Adrenal gland (tissue), 9 donors: ENCODE measurements at regions not wholly inside any gene's neighbourhood (a gene's known extent, or its start where the extent isn't known, plus 50 kb on each side); places are given as distances from the start of the nearest gene placed in this dataset.

ENCODE experiments used
- DNase-seq, 7 donors: peaks; one replicate each; pipeline ENCODE4 v3.0.0-alpha.2; 2019 to 2020
- H3K27ac ChIP-seq, 5 donors: fragments of 200-600 bp; sonication (generic) in 4 of 5; 1 replicate in 3 of 5; 2 replicates in 2 of 5; pipeline versions ENCODE4 v1.5.1 to v1.8.0; 2016 to 2020; ENCODE audit warnings: mild to moderate bottlenecking in 1 of 5
- H3K27me3 ChIP-seq: fragments of 200-600 bp; 2 replicates; pipeline ENCODE4 v1.8.0; 2021
- H3K36me3 ChIP-seq, 2 donors: fragments of 200-600 bp; replicated peaks in 1 of 2; 1 replicate in 1 of 2; 2 replicates in 1 of 2; pipeline versions ENCODE4 v1.5.1 to v1.8.0; 2018 to 2022
- H3K4me1 ChIP-seq, 2 donors: fragments of 200-600 bp; replicated peaks in 1 of 2; 1 replicate in 1 of 2; 2 replicates in 1 of 2; pipeline versions ENCODE4 v1.5.1 to v1.8.0; 2018 to 2021
- H3K4me3 ChIP-seq, 4 donors: fragments of 200-600 bp; sonication (generic) in 3 of 4; one replicate each; pipeline ENCODE4 v1.5.1; 2016 to 2018
- H3K9me3 ChIP-seq, 3 donors: fragments of 200-600 bp; sonication (generic) in 1 of 3; replicated peaks in 1 of 3; 1 replicate in 2 of 3; 2 replicates in 1 of 3; pipeline versions ENCODE4 v1.5.1 to v1.8.0; 2016 to 2021
- POLR2A ChIP-seq, 2 donors: fragments of 450-650 bp; IDR thresholded peaks; one replicate each; pipeline ENCODE4 v1.6.1; 2017; ENCODE audit warnings: antibody characterized with exemption in 2 of 2, mild to moderate bottlenecking in 2 of 2, moderate library complexity in 1 of 2
- WGBS, 4 donors: extraction: QIAGEN DNeasy Blood & Tissue Kit in 2 of 4; methylation state at CpG; one replicate each; pipeline versions ENCODE4 v1.1.5 to v1.1.7; 2013 to 2017; 5-methylcytosine and 5-hydroxymethylcytosine counted together
- intact Hi-C, 2 donors: fragments of 100-400 bp; cut with DNase I; formaldehyde crosslinking; loops; one replicate each; pipeline versions ENCODE4 v1.14.1 to v1.15.0; 2022 to 2023
- TF ChIP-seq, protein P1 (sequence below), 6 experiments: fragments of 450-650 bp in 4 of 6; fragments of 200-600 bp in 2 of 6; sonication (generic) in 1 of 6; IDR thresholded peaks; 1 replicate in 5 of 6; 2 replicates in 1 of 6; pipeline versions ENCODE4 v1.5.1 to v1.8.0; 2016 to 2021; ENCODE audit warnings: antibody characterized with exemption in 6 of 6, mild to moderate bottlenecking in 2 of 6, moderate library complexity in 1 of 6
- donor health status: healthy with polysubstance abuse.
- donor health status: Bipolar disorder and iron deficiency.
- donor health status: DM: yes; HTN: yes; CAD: no.
- donor health status: DM: no; HTN: no; CAD: no.
- donor health status: DM: no; HTN: no; CAD: no.

DNA sequence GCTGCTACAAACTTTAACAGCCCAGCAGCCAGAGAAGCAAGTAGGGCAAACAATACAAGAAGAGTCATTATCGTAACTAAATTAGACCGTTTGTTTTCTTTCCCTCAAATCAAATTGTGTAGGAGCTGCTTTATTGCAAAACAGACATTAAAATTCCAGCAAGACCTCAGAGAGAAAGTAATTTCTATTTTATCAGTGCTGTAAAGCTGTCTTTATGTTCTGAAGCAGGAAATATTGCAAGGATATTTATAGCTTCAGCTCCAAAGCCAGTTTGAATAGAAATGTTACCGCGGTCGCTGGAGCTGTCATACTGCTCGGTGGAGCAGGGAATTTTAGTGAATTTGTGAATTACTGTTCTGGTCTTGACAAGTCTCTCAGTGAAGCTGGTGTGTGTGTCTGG, 503.8 kb upstream of the PLXNA2 start:
- H3K9me3 ChIP-seq, result no peaks in the 10 kb centered on the region
- H3K27me3 ChIP-seq, result no peaks in the 10 kb centered on the region
- intact Hi-C loops, result no loop called here
- no peak for DNase-seq
- no peak overlapping the region for H3K4me3 ChIP-seq
- WGBS, 4 donors, result 14 to 28% (median 20%) methylated on average over 6 of the region's 6 CpGs
- TF ChIP-seq, protein P1, sequence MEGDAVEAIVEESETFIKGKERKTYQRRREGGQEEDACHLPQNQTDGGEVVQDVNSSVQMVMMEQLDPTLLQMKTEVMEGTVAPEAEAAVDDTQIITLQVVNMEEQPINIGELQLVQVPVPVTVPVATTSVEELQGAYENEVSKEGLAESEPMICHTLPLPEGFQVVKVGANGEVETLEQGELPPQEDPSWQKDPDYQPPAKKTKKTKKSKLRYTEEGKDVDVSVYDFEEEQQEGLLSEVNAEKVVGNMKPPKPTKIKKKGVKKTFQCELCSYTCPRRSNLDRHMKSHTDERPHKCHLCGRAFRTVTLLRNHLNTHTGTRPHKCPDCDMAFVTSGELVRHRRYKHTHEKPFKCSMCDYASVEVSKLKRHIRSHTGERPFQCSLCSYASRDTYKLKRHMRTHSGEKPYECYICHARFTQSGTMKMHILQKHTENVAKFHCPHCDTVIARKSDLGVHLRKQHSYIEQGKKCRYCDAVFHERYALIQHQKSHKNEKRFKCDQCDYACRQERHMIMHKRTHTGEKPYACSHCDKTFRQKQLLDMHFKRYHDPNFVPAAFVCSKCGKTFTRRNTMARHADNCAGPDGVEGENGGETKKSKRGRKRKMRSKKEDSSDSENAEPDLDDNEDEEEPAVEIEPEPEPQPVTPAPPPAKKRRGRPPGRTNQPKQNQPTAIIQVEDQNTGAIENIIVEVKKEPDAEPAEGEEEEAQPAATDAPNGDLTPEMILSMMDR (IDR thresholded peaks at IDR 0.05), result no peak
- TF ChIP-seq POLR2A (IDR thresholded peaks at IDR 0.05), result no peak
- H3K36me3 ChIP-seq, result no peaks in the 10 kb centered on the region
- no peaks in the 10 kb centered on the region for H3K4me1 ChIP-seq
- no peak overlapping the region for H3K27ac ChIP-seq

DNA sequence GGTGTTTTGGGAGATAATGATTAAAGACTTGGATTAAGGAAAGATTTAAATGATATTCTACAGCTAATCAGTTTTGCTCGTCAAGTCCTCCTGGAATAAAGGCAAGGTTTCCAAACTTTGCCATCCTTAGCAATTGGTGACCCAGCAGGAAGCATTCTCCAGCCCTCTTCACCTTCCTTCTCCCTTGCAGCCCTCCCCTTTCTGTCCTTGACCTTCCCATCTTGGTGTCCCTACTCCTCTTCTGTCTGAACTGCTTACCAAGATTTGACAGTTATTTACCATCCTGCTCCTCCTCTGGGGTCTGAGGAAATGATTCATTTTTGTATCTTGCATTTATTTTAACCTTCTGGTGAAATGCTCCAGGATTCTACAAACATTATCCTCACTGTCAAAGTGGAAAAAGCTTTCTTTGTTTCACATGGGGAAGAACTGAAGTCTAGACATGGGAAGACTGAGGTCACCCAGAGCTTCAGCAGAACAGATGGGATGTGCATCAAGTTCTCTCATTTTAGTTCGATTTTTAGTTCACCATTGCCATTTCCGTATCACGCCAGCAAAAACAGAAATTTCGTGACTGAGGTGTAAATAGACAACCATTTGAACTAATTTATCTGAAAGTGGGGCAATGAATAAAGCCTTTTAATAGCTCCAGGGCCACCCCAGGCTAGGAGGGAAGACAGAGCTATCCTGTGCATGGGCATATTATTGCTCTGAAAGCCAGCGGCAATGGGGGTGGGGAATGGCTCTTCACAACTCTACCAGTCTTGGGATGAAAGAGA, 504.4 kb upstream of the PLXNA2 start:
- WGBS, 4 donors, result 68 to 80% (median 77%) methylated on average over 6 of the region's 6 CpGs
- no peaks in the 10 kb centered on the region for H3K27me3 ChIP-seq
- no peak overlapping the region for H3K27ac ChIP-seq
- no peak overlapping the region for H3K4me3 ChIP-seq
- H3K36me3 ChIP-seq, result no peaks in the 10 kb centered on the region
- TF ChIP-seq, protein P1 (IDR thresholded peaks at IDR 0.05), result no peak
- TF ChIP-seq POLR2A (IDR thresholded peaks at IDR 0.05), result no peak
- H3K4me1 ChIP-seq, result no peaks in the 10 kb centered on the region
- intact Hi-C loops, result no loop called here
- H3K9me3 ChIP-seq, result no peaks in the 10 kb centered on the region
- no peak for DNase-seq

DNA sequence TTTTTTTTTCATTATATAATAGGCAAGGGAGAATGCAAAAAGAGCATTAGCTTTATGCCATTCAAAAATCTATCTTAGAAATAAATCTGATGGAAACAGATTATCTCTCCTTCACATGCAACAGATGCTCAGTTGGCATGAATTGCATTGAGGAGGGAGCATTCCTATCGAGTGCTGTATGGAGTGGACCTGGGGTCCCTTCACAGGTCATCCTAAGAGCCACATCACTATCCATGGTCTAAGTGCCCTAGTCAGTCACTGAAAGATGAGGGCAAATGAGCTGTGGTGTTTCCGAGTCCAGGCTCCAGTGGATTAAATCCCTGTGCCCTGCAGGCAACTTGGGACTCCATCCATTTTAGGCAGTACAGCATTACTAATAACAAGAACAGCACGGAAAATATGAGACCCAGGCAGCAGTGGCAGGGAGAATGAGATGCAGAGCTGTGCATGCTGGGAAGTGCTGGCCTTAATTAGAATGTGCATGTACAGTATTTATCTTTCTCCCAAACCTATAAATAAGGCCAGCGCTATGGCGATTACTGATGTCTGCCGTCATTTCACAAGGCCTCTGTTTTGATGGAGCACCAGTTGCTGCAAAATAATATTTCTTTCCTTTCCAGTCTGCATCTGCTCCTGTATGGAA, 512.3 kb upstream of the PLXNA2 start:
- DNase-seq, result no peak
- Histone ChIP-seq H3K36me3 (no peaks in the 10 kb centered on the region), H3K9me3 (no peaks in the 10 kb centered on the region), H3K4me3 (no peak overlapping the region), H3K27me3 (no peaks in the 10 kb centered on the region), H3K4me1 (no peaks in the 10 kb centered on the region), H3K27ac (no peak overlapping the region)
- TF ChIP-seq, protein P1 (IDR thresholded peaks at IDR 0.05), result no peak
- no peak for TF ChIP-seq POLR2A (IDR thresholded peaks at IDR 0.05)
- intact Hi-C loops, result no loop called here
- WGBS, 4 donors, result 70 to 77% (median 73%) methylated on average over 6 of the region's 6 CpGs

DNA sequence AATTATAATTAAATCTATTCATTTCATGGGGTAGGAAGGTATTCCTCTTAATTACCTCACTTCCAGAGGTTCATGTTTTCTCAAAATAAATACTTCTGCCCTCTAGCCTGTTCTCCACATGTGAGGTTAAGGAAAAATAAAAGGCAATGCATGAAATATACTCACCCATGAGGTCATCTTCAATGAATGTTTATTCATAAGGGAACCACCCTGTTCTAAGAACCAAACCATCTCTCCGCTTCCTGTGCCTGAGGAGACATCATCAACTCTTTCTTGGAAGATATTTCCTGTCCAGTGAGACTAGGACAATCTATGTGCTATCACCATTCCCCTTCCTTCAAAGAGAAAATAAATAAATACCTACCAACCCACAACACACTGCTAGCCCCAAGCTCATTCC, 513.7 kb upstream of the PLXNA2 start:
- no peaks in the 10 kb centered on the region for H3K9me3 ChIP-seq
- TF ChIP-seq POLR2A (IDR thresholded peaks at IDR 0.05), result no peak
- TF ChIP-seq, protein P1 (IDR thresholded peaks at IDR 0.05), result no peak
- intact Hi-C loops, result no loop called here
- no peak for DNase-seq
- H3K27ac ChIP-seq, result no peak overlapping the region
- H3K36me3 ChIP-seq, result no peaks in the 10 kb centered on the region
- H3K27me3 ChIP-seq, result no peaks in the 10 kb centered on the region
- 86 to 100% (median 90%) methylated on average over 1 of the region's 1 CpG for WGBS, 4 donors
- no peaks in the 10 kb centered on the region for H3K4me1 ChIP-seq
- no peak overlapping the region for H3K4me3 ChIP-seq
